HAP-1 (cell line): ENCODE measurements at regions not wholly inside any gene's neighbourhood (a gene's known extent, or its start where the extent isn't known, plus 50 kb on each side); places are given as distances from the start of the nearest gene placed in this dataset.

Source experiments
- DNase-seq, 2 experiments: peaks; one replicate each; pipeline ENCODE4 v3.0.0-alpha.2; 2016 to 2020; ENCODE audit warnings: low spot score in 2 of 2
- H3K27me3 ChIP-seq: fragments of 250-450 bp; sonication (Bioruptor Pico); 2 replicates; pipeline ENCODE4 v1.5.1; 2020; ENCODE audit warnings: low read depth, mild to moderate bottlenecking, moderate library complexity
- H3K36me3 ChIP-seq: fragments of 250-450 bp; sonication (Bioruptor Pico); replicated peaks from 2 replicates; pipeline ENCODE4 v1.5.1; 2020; ENCODE audit warnings: mild to moderate bottlenecking
- H3K4me1 ChIP-seq: fragments of 250-450 bp; sonication (Bioruptor Pico); 2 replicates; pipeline ENCODE4 v1.5.1; 2020; ENCODE audit warnings: mild to moderate bottlenecking
- H3K4me3 ChIP-seq: fragments of 250-450 bp; sonication (Bioruptor Pico); 2 replicates; pipeline ENCODE4 v1.5.1; 2020; ENCODE audit warnings: mild to moderate bottlenecking, moderate library complexity
- H3K9me3 ChIP-seq: fragments of 250-450 bp; sonication (Bioruptor Pico); 2 replicates; pipeline ENCODE4 v1.5.1; 2020; ENCODE audit warnings: mild to moderate bottlenecking, moderate library complexity
- in situ Hi-C: fragments of 300-500 bp; cut with MboI; formaldehyde crosslinking; loops from 3 replicates; pipeline ENCODE4 v1.14.3; 2020; ENCODE audit warnings: low sequenced_read_pairs, inconsistent platforms, mixed read lengths

DNA sequence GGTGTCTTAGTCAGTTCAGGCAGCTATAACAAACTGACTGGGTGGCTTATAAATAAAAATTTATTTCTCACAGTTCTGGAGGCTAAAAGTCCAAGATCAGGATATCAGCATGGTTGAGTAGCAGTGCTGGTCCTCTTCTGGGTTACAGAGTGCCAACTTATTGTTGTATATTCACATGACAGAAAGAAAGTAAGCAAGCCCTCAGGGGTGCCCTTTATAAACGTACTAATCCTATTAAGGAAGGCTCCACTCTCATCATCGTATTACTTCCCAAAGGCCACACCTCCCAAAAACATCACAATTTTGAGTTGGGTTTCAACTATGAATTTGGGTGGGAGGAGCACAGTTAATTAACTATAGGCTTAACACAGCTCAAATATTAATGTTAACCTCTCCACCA is 653.0 kb downstream of the DIPK2A start:
- Histone ChIP-seq H3K9me3 (no peaks in the 10 kb centered on the region), H3K27me3 (no peaks in the 10 kb centered on the region), H3K4me1 (peaks cover 25% of the 10 kb centered on the region), H3K4me3 (no peak overlapping the region), H3K36me3 (no peaks in the 10 kb centered on the region)
- peak; percentile 58 to 86 for DNase-seq
- in situ Hi-C loops: no loop called here

DNA sequence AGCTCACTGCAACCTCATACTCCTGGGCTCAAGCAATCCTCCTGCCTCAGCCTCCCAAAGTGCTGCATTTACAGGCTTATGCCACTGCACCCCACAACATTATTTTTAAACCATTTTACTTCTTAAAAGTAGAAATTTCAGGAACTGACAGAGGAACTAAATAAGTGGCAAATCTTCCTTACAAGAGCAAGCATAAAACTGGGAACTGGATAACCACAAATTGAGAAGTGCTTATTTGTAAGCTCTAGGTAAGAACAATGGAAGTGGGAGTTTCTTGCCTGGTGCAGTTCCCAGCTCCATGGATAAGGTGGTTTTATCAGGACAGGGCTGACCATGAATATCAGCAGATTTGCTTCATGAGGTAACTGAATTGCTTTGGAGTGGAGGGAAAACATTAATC is 655.2 kb downstream of the DIPK2A start:
- no peak overlapping the region for H3K4me3 ChIP-seq
- no peaks in the 10 kb centered on the region for H3K36me3 ChIP-seq
- H3K9me3 ChIP-seq: no peaks in the 10 kb centered on the region
- H3K27me3 ChIP-seq: no peaks in the 10 kb centered on the region
- no peak for DNase-seq
- in situ Hi-C loops: no loop called here
- peaks cover 25% of the 10 kb centered on the region for H3K4me1 ChIP-seq

DNA sequence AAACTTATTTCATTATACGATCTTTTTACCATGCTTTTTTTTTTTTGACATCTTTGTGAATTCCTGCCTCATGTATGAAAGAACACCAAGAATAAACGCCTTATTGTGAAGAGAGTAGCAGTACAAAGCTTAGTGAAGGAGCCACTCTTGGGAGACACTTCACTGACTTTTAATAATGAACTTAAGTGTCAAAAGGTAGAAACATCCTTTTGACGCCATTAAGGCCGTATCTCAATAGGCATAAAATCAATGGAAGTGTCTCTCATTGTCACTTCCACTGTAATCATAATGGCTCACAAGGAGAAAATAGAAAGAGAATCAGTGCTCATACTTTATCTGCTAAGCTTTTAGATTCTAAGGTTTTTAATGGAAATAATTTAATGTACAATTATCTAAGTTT is 657.8 kb downstream of the DIPK2A start:
- no peak for DNase-seq
- H3K4me1 ChIP-seq: peaks cover 22% of the 10 kb centered on the region
- in situ Hi-C loops: no loop called here
- no peak overlapping the region for H3K4me3 ChIP-seq
- H3K27me3 ChIP-seq: no peaks in the 10 kb centered on the region
- no peaks in the 10 kb centered on the region for H3K36me3 ChIP-seq
- H3K9me3 ChIP-seq: no peaks in the 10 kb centered on the region

DNA sequence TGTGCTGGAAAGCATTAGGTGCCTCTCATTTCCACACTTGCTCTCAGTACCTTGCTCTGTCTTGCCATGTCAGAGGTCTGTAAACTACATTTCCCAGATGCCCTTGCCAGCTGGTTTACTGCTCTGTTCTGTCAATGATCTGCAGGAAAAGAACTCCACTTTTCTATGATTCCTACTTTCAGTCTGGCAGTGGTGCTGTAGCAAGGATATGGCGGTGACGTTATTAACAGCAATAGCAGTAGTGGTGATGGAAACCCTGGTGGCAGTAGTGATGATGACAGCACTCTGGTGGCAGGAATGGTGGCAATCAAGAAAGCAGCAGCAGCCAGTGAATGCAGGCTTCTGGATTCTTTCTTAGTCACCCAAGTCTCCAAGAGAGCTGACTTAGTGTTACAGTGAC is 665.2 kb downstream of the DIPK2A start:
- Histone ChIP-seq H3K4me3 (no peak overlapping the region), H3K36me3 (no peaks in the 10 kb centered on the region), H3K4me1 (no peaks in the 10 kb centered on the region), H3K9me3 (no peaks in the 10 kb centered on the region), H3K27me3 (no peaks in the 10 kb centered on the region)
- in situ Hi-C loops: no loop called here
- DNase-seq: no peak

DNA sequence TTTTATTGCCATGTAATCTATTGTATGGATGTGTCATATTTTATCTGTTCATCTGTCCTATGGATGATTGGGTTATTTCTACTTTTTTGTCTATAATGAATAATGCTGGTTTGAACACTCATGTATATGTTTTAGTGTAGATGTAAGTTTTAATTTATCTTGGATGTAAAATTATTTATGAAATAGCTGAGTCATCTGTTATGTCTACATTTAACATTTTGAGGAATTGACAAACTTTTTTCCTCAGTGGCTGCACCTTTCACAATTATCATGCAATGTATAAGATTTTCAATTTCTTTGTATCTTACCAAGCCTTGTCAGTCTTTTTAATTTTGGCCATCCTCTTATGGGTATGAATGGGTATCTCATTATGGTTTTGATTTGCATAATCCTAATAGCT is 666.4 kb downstream of the DIPK2A start:
- Histone ChIP-seq H3K9me3 (no peaks in the 10 kb centered on the region), H3K4me3 (no peak overlapping the region), H3K27me3 (no peaks in the 10 kb centered on the region), H3K36me3 (no peaks in the 10 kb centered on the region), H3K4me1 (no peaks in the 10 kb centered on the region)
- DNase-seq: no peak
- in situ Hi-C loops: no loop called here

DNA sequence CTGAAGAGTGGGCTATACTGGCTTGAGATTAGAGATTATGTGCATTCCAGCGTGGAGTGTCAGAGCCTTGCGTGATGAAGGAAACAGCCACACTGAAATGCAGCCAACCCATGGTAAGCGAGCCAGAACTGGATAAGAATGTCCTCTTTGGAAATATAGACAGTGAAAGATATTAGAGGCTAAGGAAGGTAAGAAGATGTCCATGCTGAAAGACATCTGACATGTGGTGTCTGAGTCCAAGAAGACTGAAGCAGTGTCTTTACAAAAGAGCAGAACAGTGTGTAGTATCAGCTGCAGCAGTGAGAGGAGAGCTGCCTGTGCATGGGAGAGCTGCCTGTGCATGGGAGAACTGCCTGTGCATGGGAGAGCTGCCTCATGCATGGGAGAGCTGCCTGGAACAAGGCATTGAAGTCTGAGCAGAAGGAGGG is 672.2 kb downstream of the DIPK2A start:
- H3K4me3 ChIP-seq: no peak overlapping the region
- no peaks in the 10 kb centered on the region for H3K36me3 ChIP-seq
- no peaks in the 10 kb centered on the region for H3K9me3 ChIP-seq
- in situ Hi-C loops: no loop called here
- peaks cover 4% of the 10 kb centered on the region for H3K4me1 ChIP-seq
- no peaks in the 10 kb centered on the region for H3K27me3 ChIP-seq
- DNase-seq: no peak

DNA sequence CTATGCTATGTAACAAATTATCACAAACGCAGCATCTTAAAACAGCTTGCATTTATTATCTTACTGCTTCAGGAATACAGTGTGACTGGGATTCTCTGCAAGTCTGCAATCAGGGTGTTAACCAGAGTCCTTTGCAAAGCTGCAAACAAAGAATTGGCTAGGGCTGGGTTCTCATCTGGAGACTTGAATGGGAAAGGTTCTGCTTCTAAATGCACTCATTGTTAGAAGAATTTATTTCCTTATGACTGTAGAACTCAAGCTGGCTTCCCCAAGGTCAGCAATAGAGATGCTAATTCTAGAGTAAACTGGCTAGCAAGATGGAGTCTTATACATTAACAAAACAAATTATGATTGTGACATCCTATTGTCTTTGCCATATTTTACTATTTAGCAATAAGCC is 673.7 kb downstream of the DIPK2A start:
- DNase-seq: peak; percentile 48 to 78
- in situ Hi-C loops: no loop called here
- Histone ChIP-seq H3K4me3 (no peak overlapping the region), H3K36me3 (no peaks in the 10 kb centered on the region), H3K9me3 (no peaks in the 10 kb centered on the region), H3K4me1 (peaks cover 4% of the 10 kb centered on the region), H3K27me3 (no peaks in the 10 kb centered on the region)

DNA sequence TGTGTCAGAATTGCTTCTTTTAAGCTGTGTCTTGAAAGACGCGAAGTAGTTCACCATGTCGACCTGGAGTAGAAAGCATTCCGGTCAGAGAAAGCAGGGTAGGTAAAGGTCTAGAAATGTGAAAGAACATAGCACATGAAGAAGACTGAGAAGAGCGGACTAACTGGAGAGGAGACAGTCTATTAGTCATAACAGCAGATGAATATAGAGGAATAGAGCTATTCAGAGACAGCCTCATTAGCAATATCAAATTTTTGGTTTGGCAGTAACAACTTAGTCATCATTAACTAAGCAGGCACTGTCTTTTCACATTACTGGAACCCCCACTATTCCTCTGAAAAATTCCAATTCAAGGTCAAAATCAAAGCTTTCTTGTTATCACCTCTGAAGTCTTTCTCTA is 678.8 kb downstream of the DIPK2A start:
- DNase-seq: no peak
- Histone ChIP-seq H3K4me3 (no peak overlapping the region), H3K9me3 (no peaks in the 10 kb centered on the region), H3K27me3 (no peaks in the 10 kb centered on the region), H3K36me3 (no peaks in the 10 kb centered on the region), H3K4me1 (peaks cover 4% of the 10 kb centered on the region)
- in situ Hi-C loops: no loop called here

DNA sequence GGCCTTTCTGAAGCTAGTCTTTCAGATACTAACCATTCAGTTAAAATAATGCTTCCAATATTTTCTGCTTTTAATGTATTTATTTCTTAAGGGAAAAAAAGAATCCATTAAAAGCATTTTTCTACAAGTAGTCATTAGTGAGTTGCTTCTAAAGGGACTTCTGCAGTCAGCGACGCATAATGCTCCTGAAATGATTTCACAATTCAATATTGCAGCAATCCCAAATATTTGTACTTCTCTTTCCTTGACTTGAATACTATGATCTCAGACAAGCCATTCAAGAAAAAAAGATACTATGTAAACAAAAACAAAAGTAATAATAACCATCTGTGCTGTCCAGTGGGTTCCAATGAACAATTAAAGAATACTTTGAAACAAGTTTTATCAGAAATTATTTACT is 681.0 kb downstream of the DIPK2A start:
- in situ Hi-C loops: no loop called here
- Histone ChIP-seq H3K36me3 (no peaks in the 10 kb centered on the region), H3K4me1 (no peaks in the 10 kb centered on the region), H3K9me3 (no peaks in the 10 kb centered on the region), H3K27me3 (no peaks in the 10 kb centered on the region), H3K4me3 (no peak overlapping the region)
- no peak for DNase-seq

DNA sequence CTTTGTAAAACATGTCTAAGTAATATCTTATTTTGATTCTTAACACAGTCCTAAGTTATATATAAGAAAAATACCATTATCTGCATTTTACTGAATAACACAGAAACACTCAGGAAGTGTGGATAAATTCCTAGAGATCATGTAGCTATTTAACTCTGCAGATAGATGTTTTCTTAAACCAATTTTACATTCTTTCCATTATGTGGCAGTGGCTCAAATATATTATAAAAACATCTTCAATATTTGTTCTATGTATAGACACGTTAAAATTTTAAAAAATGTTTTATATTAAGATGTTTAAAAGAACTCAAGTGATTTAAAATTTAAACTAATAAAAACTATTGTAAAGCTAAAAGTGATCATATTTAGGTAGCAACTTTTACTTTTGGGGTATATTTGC is 683.8 kb downstream of the DIPK2A start:
- no peaks in the 10 kb centered on the region for H3K27me3 ChIP-seq
- H3K4me1 ChIP-seq: no peaks in the 10 kb centered on the region
- no peak overlapping the region for H3K4me3 ChIP-seq
- no peaks in the 10 kb centered on the region for H3K9me3 ChIP-seq
- no peak for DNase-seq
- in situ Hi-C loops: no loop called here
- no peaks in the 10 kb centered on the region for H3K36me3 ChIP-seq

DNA sequence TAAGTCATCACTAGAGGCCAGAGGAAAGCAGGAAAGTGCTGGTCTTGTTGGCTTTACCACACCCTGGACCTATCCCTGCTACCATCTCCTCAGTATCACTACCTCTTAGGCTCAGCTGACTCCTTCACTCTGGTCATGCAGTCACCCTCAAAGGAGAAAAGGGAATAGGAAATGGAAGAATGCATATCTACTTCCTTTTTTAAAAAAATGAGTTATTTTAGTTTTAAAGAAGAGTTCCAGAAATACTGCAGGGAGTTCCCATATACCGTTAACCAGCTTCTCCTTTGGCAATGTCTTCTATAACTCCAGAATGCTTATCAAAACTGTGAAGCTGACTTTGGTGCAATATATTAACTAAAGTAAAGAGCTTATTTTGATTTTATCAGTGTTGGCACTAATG is 688.6 kb downstream of the DIPK2A start:
- Histone ChIP-seq H3K36me3 (no peaks in the 10 kb centered on the region), H3K9me3 (no peaks in the 10 kb centered on the region; the same call in 1 of the 2 replicates), H3K4me1 (no peaks in the 10 kb centered on the region), H3K4me3 (no peak overlapping the region), H3K27me3 (no peaks in the 10 kb centered on the region)
- DNase-seq: no peak
- in situ Hi-C loops: no loop called here

DNA sequence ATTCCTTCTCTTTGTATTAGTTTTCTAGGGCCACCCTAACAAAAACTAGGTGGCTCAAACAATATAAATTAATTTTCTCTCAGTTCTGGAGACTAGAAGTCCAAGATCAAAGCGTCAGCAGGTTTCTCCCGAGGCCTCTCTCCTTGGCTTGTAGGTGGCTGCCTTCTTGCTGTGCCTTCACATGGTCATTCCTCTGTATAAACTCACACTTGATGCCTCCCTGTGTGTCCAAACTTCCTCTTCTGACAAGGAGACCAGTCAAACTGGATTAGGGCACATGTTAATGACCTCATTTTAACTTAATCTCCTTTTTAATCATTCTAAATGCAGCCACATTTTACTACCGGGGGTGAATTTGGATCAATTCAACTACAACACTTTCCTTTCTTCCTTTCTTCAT is 691.1 kb downstream of the DIPK2A start:
- peaks cover 4% of the 10 kb centered on the region; the same call in 1 of the 2 replicates for H3K9me3 ChIP-seq
- in situ Hi-C loops: no loop called here
- no peaks in the 10 kb centered on the region for H3K4me1 ChIP-seq
- no peaks in the 10 kb centered on the region for H3K36me3 ChIP-seq
- no peak overlapping the region for H3K4me3 ChIP-seq
- DNase-seq: no peak
- no peaks in the 10 kb centered on the region for H3K27me3 ChIP-seq

DNA sequence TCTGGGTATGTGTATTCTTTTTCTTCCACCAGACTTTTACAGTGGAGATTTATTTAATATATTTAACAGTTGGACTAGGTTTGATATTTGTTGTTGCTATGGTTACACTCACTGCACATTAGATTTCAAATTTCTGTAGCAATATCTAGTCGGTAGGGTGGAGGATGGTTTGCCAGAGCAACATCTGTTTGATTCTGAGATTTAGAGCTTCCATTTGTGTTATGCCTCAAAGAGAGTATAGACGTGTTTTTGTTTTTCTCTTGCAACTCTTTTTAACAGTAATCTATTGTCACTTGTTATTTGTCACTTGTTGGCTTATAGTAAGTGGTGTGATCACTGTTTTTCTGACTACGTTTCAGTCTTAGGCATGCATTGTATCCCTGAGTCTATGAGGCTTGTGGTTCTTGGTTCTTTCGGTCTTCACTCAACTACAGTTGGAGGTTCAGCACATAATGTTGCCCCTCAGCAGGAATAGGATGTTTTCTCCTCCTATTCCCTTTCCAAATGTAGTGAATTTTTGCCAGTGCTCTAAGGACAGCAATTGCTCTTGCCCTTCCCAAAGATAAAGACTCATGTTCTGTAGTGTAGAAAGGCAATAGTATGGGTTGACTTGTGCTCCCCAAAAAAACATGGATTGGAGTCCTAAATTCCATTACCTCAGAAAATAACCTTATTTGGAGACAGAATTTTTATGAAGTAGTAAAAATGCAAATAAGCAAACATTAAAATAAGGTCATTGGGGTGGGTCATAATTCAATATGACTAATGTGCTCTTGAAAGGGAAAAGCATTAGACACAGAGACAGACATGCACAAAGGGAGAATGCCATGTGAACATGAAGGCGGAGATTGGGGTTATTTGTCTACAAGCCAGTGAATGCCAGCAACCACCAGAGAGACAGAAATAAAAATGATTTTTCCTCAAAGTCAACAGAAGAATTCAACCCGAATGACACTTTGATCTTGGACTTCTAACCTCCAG is 692.1 kb downstream of the DIPK2A start:
- Histone ChIP-seq H3K36me3 (no peaks in the 10 kb centered on the region), H3K27me3 (no peaks in the 10 kb centered on the region), H3K4me3 (no peak overlapping the region), H3K9me3 (peaks cover 4% of the 10 kb centered on the region; the same call in 1 of the 2 replicates), H3K4me1 (no peaks in the 10 kb centered on the region)
- DNase-seq: no peak
- in situ Hi-C loops: no loop called here

DNA sequence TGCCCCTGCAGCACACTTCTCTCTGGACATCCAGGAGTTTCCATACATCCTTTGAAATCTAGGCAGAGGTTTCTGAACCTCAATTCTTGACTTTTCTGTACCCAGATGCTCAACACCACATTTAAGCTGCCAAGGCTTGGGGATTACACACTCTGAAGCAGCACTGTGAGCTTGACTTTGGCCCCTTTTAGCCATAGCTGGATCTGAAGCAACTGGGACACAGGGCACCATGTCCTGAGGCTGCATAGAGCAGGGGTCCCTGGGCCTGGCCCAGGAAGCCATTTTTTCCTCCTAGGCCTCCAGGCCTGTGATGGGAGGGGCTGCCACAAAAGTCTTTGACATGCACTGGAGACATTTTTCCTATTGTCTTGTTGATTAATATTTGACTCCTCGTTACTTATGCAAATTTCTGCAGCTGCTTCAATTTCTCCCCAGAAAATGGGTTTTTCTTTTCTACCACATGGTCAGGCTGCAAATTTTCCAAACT is 694.0 kb downstream of the DIPK2A start:
- Histone ChIP-seq H3K4me1 (no peaks in the 10 kb centered on the region), H3K9me3 (peaks cover 4% of the 10 kb centered on the region; the same call in 1 of the 2 replicates), H3K4me3 (no peak overlapping the region), H3K36me3 (no peaks in the 10 kb centered on the region), H3K27me3 (no peaks in the 10 kb centered on the region)
- in situ Hi-C loops: no loop called here
- no peak for DNase-seq
